ENCODE measurements at regions not wholly inside any gene's neighbourhood (a gene's known extent, or its start where the extent isn't known, plus 50 kb on each side); places are given as distances from the start of the nearest gene placed in this dataset.

DNA sequence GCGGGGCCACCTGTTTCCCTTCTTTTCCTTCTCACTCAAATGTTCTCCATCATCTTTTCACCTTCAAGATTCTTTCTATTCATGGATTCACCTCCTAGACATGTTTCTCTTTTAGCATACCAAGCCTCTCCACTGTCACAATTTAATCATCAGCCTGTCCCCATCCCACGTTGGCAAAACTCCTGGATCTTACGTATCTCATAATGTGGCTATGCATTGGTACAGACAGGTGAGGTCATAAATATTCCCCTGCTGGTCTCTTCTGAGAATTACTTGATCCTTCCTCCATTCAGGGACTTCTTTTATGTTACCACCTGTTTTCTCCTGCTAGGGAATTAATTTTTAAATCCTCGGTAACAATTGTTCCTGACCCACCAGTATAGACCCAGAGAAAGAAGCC, 262.6 kb upstream of the NEBL start:
- no peak overlapping the region for H3K4me3 ChIP-seq (ENCODE audit: low read depth, low read length)
- no peaks in the 10 kb centered on the region for H3K36me3 ChIP-seq (ENCODE audit: control insufficient read depth, insufficient read depth, low read length)
- FAIRE-seq (no peak), DNase-seq (ENCODE audit: low read depth) (no peak)
- H3K27me3 ChIP-seq (ENCODE audit: control insufficient read depth, insufficient read depth, low read length) = no peaks in the 10 kb centered on the region
- TF ChIP-seq, protein P1, sequence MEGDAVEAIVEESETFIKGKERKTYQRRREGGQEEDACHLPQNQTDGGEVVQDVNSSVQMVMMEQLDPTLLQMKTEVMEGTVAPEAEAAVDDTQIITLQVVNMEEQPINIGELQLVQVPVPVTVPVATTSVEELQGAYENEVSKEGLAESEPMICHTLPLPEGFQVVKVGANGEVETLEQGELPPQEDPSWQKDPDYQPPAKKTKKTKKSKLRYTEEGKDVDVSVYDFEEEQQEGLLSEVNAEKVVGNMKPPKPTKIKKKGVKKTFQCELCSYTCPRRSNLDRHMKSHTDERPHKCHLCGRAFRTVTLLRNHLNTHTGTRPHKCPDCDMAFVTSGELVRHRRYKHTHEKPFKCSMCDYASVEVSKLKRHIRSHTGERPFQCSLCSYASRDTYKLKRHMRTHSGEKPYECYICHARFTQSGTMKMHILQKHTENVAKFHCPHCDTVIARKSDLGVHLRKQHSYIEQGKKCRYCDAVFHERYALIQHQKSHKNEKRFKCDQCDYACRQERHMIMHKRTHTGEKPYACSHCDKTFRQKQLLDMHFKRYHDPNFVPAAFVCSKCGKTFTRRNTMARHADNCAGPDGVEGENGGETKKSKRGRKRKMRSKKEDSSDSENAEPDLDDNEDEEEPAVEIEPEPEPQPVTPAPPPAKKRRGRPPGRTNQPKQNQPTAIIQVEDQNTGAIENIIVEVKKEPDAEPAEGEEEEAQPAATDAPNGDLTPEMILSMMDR (IDR thresholded peaks at IDR 0.05; ENCODE audit: insufficient read depth, low read length, severe bottlenecking) = no peak

DNA sequence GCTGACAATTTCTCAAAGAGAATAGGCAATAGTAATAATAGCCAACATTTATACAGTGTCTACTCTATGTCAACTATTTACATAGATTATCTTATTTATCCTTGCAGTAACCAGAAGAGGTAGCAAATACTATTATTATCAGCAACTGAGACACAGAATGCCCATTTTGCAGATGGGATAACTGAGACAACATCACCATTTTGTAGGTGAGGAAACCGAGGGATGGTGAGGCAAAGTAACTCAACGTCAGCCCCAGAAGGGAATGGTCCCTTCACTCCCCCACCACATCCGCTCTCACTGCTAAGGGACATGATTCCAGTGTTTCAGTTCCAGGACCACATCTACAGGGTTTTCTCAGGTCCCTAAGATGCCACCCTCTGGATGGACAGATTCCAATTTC, 261.2 kb upstream of the NEBL start:
- TF ChIP-seq, protein P1 (IDR thresholded peaks at IDR 0.05; ENCODE audit: insufficient read depth, low read length, severe bottlenecking) = no peak
- no peak for DNase-seq (ENCODE audit: low read depth)
- FAIRE-seq = no peak
- Histone ChIP-seq H3K27me3 (ENCODE audit: control insufficient read depth, insufficient read depth, low read length) (no peaks in the 10 kb centered on the region), H3K4me3 (ENCODE audit: low read depth, low read length) (no peak overlapping the region), H3K36me3 (ENCODE audit: control insufficient read depth, insufficient read depth, low read length) (no peaks in the 10 kb centered on the region)

DNA sequence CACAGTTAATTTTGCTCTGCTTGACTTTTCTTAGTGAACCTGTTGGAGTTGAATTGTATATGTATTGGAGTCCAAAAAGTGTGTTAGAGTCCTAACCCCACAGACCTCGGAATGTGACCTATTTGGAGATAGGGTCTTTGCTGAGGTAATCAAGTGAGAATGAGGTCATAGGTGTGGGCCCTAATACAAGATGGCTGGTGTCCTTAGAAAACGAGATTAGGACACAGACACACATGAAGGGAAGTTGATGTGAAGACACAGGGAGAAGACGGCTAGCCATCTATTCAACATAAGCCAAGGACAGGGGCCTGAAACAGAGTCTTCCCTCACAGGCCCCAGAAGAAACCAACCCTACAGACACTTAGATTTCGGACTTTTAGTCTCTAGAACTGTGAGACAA, 260.6 kb upstream of the NEBL start:
- H3K27me3 ChIP-seq (ENCODE audit: control insufficient read depth, insufficient read depth, low read length) = no peaks in the 10 kb centered on the region
- FAIRE-seq (no peak), DNase-seq (ENCODE audit: low read depth) (no peak)
- no peak overlapping the region for H3K4me3 ChIP-seq (ENCODE audit: low read depth, low read length)
- TF ChIP-seq, protein P1 (IDR thresholded peaks at IDR 0.05; ENCODE audit: insufficient read depth, low read length, severe bottlenecking) = no peak
- no peaks in the 10 kb centered on the region for H3K36me3 ChIP-seq (ENCODE audit: control insufficient read depth, insufficient read depth, low read length)

DNA sequence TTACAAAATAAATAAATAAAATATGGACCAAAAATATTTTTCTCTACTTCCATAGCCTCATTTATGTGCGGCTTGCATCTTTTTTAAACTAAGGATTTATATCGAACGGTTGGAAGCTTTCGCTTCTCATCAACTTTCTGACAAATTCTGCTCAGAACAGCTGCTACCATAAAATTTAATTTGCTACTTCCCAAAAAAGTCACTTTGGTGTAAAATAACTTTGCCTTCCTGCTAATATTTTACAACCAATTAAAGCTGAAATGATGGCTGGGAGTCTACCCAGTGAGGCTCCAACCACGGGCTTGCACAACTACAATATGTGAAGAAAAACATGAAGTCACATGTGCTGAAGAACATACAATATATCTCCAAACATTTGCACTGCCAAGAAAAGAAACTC, 253.1 kb upstream of the NEBL start:
- TF ChIP-seq, protein P1 (IDR thresholded peaks at IDR 0.05; ENCODE audit: insufficient read depth, low read length, severe bottlenecking) = no peak
- H3K4me3 ChIP-seq (ENCODE audit: low read depth, low read length) = no peak overlapping the region
- no peaks in the 10 kb centered on the region for H3K27me3 ChIP-seq (ENCODE audit: control insufficient read depth, insufficient read depth, low read length)
- DNase-seq (ENCODE audit: low read depth) = no peak
- FAIRE-seq = no peak
- no peaks in the 10 kb centered on the region for H3K36me3 ChIP-seq (ENCODE audit: control insufficient read depth, insufficient read depth, low read length)

DNA sequence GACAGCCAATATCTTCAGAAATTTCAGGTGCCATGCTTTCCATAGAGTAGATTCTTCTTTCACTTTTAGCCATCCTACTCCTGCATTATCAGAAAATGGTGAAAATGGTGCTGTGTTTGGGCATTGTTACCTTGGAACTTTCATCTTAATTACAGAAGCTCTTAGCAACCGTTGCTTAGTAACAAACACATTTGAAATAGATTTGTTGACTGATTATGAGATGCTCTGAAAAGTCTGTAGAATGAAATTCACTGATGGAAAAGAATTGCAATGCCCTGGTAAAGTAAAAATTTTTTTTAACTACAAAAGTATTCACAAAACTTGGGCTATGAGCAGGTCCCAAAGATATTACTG, 249.3 kb upstream of the NEBL start:
- FAIRE-seq (no peak), DNase-seq (ENCODE audit: low read depth) (no peak)
- no peak overlapping the region for H3K4me3 ChIP-seq (ENCODE audit: low read depth, low read length)
- no peaks in the 10 kb centered on the region for H3K36me3 ChIP-seq (ENCODE audit: control insufficient read depth, insufficient read depth, low read length)
- H3K27me3 ChIP-seq (ENCODE audit: control insufficient read depth, insufficient read depth, low read length) = no peaks in the 10 kb centered on the region
- TF ChIP-seq, protein P1 (IDR thresholded peaks at IDR 0.05; ENCODE audit: insufficient read depth, low read length, severe bottlenecking) = no peak

DNA sequence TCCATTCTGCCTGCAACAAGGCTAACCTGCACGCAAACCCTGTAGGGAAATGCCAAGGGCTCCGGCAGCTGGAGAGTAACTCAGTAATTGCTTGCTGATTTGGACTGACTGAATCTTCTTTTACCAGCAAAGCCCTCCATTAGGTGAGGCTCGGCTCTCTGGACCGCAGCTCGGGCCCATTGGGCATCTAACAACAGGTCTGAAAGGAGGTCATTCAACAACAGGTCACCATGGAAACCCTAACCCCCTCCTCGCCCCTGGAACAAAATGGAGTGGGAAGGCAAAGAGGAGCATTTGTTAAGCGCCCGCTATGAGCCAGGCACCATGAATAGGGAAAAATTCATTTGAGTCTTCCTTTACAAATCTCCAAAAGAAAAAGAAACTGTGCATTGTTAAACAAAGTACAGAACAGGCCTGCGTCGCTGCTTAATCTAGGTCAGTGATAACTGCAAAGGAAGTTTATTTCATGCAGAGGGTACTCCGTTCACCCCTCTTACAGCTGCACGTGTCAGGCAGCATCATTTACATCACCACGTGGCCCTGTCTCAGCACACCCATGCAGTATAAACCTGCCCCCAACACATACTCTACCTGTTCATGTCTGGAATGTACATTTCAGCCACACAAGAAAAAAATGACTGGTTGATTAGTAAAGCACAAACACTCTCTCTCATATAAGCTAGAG, 248.8 kb upstream of the NEBL start:
- H3K36me3 ChIP-seq (ENCODE audit: control insufficient read depth, insufficient read depth, low read length) = no peaks in the 10 kb centered on the region
- no peaks in the 10 kb centered on the region for H3K27me3 ChIP-seq (ENCODE audit: control insufficient read depth, insufficient read depth, low read length)
- no peak overlapping the region for H3K4me3 ChIP-seq (ENCODE audit: low read depth, low read length)
- FAIRE-seq = no peak
- TF ChIP-seq, protein P1 (IDR thresholded peaks at IDR 0.05; ENCODE audit: insufficient read depth, low read length, severe bottlenecking) = no peak
- DNase-seq (ENCODE audit: low read depth) = no peak

Measured in bronchial epithelial cell (primary cell).